ENCODE measurements at regions not wholly inside any gene's neighbourhood (a gene's known extent, or its start where the extent isn't known, plus 50 kb on each side); places are given as distances from the start of the nearest gene placed in this dataset.

DNA sequence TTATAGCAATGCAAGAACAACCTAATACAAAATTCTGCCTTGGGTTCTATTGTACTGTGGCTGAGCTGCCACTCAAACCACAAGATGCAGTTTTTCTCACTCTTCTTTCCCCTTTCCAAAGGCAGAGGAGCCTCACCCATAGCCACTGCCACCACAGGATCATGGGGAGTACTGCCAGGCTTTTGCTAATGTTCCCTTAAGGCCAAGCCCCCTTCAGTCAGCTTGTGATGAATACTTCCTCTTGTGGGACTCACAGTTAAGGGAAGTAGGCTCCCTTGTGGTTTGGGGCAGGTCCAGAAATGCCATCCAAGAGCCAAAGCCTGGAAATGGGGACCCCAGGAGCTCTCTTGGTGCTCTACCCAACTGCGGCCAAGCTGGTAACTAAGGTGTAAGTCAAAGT, 258.7 kb downstream of the SPATA31D1 start:
- TF ChIP-seq, protein P1, sequence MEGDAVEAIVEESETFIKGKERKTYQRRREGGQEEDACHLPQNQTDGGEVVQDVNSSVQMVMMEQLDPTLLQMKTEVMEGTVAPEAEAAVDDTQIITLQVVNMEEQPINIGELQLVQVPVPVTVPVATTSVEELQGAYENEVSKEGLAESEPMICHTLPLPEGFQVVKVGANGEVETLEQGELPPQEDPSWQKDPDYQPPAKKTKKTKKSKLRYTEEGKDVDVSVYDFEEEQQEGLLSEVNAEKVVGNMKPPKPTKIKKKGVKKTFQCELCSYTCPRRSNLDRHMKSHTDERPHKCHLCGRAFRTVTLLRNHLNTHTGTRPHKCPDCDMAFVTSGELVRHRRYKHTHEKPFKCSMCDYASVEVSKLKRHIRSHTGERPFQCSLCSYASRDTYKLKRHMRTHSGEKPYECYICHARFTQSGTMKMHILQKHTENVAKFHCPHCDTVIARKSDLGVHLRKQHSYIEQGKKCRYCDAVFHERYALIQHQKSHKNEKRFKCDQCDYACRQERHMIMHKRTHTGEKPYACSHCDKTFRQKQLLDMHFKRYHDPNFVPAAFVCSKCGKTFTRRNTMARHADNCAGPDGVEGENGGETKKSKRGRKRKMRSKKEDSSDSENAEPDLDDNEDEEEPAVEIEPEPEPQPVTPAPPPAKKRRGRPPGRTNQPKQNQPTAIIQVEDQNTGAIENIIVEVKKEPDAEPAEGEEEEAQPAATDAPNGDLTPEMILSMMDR (IDR thresholded peaks at IDR 0.05): no peak
- no peak for TF ChIP-seq POLR2A (IDR thresholded peaks at IDR 0.05)
- TF ChIP-seq POLR2AphosphoS5 (IDR thresholded peaks at IDR 0.05): no peak

Measured in transverse colon (tissue), 4 donors.